Neural progenitor cell (in vitro differentiated cells): ENCODE measurements at regions not wholly inside any gene's neighbourhood (a gene's known extent, or its start where the extent isn't known, plus 50 kb on each side); places are given as distances from the start of the nearest gene placed in this dataset.
A peak's percentile ranks its signal among the peaks of the same experiment; 100 is the strongest.
"Not testable (repeated sequence)": the region's sequence is repeated elsewhere in the genome, so short reads cannot be mapped to it uniquely, and the experiment has no call there.

ENCODE experiments used
- DNase-seq: peaks from one replicate; pipeline ENCODE4 v3.0.0-alpha.2; 2016; ENCODE audit warnings: low spot score
- H2AFZ ChIP-seq: fragments of 200-600 bp; sonication (generic); replicated peaks from 2 replicates; pipeline ENCODE4 v1.6.1; 2016; ENCODE audit warnings: antibody characterized with exemption
- H3F3A ChIP-seq: fragments of 200-600 bp; sonication (generic); 2 replicates; pipeline ENCODE4 v1.6.1; 2016; ENCODE audit warnings: antibody characterized with exemption, low read depth
- H3K27ac ChIP-seq: fragments of 200-600 bp; sonication (generic); 2 replicates; pipeline ENCODE4 v1.5.1; 2016; ENCODE audit warnings: mild to moderate bottlenecking
- H3K27me3 ChIP-seq: fragments of 200-600 bp; sonication (generic); 2 replicates; pipeline ENCODE4 v1.6.1; 2016; ENCODE audit warnings: mild to moderate bottlenecking, moderate library complexity
- H3K36me3 ChIP-seq: fragments of 200-600 bp; sonication (generic); 2 replicates; pipeline ENCODE4 v1.5.1; 2016
- H3K4me1 ChIP-seq: fragments of 200-600 bp; sonication (generic); 2 replicates; pipeline ENCODE4 v1.6.1; 2016; ENCODE audit warnings: mixed run types
- H3K4me2 ChIP-seq: fragments of 200-600 bp; sonication (generic); 2 replicates; pipeline ENCODE4 v1.6.1; 2016
- H3K4me3 ChIP-seq: fragments of 200-600 bp; sonication (generic); 2 replicates; pipeline ENCODE4 v1.5.1; 2016
- H3K79me2 ChIP-seq: fragments of 200-600 bp; sonication (generic); 2 replicates; pipeline ENCODE4 v1.6.1; 2016; ENCODE audit warnings: low read depth
- H3K9ac ChIP-seq: fragments of 200-600 bp; sonication (generic); 2 replicates; pipeline ENCODE4 v1.6.1; 2016
- H3K9me3 ChIP-seq: fragments of 200-600 bp; sonication (generic); 2 replicates; pipeline ENCODE4 v1.5.1; 2016; ENCODE audit warnings: low read depth
- H4K20me1 ChIP-seq: fragments of 200-600 bp; sonication (generic); 2 replicates; pipeline ENCODE4 v1.6.1; 2016; ENCODE audit warnings: low read depth
- H3K27ac Mint-ChIP-seq: 3 replicates; pipeline ENCODE4 v1.8.0; 2021; ENCODE audit warnings: mixed read lengths
- H3K27me3 Mint-ChIP-seq: 2 replicates; pipeline ENCODE4 v1.8.0; 2022; ENCODE audit warnings: low read depth, mild to moderate bottlenecking, inconsistent platforms, moderate library complexity, mixed read lengths; ENCODE audit not compliant: insufficient read depth
- H3K36me3 Mint-ChIP-seq: 3 replicates; pipeline ENCODE4 v1.8.0; 2021; ENCODE audit warnings: mixed read lengths
- H3K4me1 Mint-ChIP-seq: 3 replicates; pipeline ENCODE4 v1.8.0; 2021; ENCODE audit warnings: mixed read lengths
- H3K4me3 Mint-ChIP-seq: 3 replicates; pipeline ENCODE4 v1.8.0; 2021; ENCODE audit warnings: mild to moderate bottlenecking, moderate library complexity, mixed read lengths
- H3K9me3 Mint-ChIP-seq: 3 replicates; pipeline ENCODE4 v1.8.0; 2020; ENCODE audit warnings: mixed read lengths
- EZH2 ChIP-seq: fragments of 200-600 bp; sonication (generic); IDR thresholded peaks from 2 replicates; pipeline ENCODE4 v1.6.1; 2017; ENCODE audit warnings: antibody characterized with exemption, mild to moderate bottlenecking, moderate library complexity
- EZH2phosphoT487 ChIP-seq: fragments of 200-600 bp; sonication (generic); IDR thresholded peaks from 2 replicates; pipeline ENCODE4 v1.6.1; 2017; ENCODE audit warnings: antibody characterized with exemption
- TF ChIP-seq, protein P1 (sequence below): fragments of 200-600 bp; sonication (generic); IDR thresholded peaks from 2 replicates; pipeline ENCODE4 v1.5.1; 2017; ENCODE audit warnings: antibody characterized with exemption, mild to moderate bottlenecking

DNA sequence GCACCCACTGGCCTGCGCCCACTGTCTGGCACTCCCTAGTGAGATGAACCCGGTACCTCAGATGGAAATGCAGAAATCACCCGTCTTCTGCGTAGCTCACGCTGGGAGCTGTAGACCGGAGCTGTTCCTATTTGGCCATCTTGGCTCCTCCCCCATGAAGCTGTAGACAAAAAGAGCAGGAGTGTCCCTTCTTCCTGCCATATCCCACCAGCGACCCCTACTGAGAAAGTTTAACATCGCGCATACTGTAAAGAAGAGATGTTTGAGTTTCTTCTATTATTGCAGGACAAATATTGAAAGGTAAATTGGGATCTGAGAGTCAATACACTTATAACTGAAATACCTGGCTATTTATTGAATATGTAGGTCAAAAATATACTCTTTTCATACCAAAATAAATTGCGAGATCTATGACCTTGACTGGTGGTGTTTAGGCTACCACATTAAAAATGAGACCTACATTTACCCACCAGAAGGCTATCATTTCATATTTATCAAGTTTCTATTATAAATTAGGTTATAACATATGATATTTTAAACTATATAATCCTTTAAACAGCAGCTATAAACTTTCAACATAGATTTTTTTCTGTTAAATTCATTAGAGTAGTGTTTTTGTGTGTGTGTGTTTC is 586.3 kb downstream of the HTR1B start:
- H2AFZ ChIP-seq = no peak overlapping the region
- no peak overlapping the region for H3K4me2 ChIP-seq
- Mint-ChIP-seq H3K27ac (peak overlapping the region; percentile 95), H3K4me3 (peak overlapping the region; percentile 92), H3K4me1 (no peaks in the 10 kb centered on the region), H3K36me3 (no peaks in the 10 kb centered on the region), H3K9me3 (peaks cover 10% of the 10 kb centered on the region), H3K27me3 (peaks cover 6% of the 10 kb centered on the region)
- no peaks in the 10 kb centered on the region for H3K4me1 ChIP-seq
- no peaks in the 10 kb centered on the region for H3K27me3 ChIP-seq
- H3K9ac ChIP-seq = no peak overlapping the region
- peaks cover 4% of the 10 kb centered on the region for H3K36me3 ChIP-seq
- H3K27ac ChIP-seq = no peak overlapping the region
- DNase-seq = peak; percentile 90
- TF ChIP-seq, protein P1, sequence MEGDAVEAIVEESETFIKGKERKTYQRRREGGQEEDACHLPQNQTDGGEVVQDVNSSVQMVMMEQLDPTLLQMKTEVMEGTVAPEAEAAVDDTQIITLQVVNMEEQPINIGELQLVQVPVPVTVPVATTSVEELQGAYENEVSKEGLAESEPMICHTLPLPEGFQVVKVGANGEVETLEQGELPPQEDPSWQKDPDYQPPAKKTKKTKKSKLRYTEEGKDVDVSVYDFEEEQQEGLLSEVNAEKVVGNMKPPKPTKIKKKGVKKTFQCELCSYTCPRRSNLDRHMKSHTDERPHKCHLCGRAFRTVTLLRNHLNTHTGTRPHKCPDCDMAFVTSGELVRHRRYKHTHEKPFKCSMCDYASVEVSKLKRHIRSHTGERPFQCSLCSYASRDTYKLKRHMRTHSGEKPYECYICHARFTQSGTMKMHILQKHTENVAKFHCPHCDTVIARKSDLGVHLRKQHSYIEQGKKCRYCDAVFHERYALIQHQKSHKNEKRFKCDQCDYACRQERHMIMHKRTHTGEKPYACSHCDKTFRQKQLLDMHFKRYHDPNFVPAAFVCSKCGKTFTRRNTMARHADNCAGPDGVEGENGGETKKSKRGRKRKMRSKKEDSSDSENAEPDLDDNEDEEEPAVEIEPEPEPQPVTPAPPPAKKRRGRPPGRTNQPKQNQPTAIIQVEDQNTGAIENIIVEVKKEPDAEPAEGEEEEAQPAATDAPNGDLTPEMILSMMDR = peak; percentile 78
- no peak for TF ChIP-seq EZH2phosphoT487
- TF ChIP-seq EZH2 = no peak
- H3K4me3 ChIP-seq = peak overlapping the region; percentile 31
- H3K9me3 ChIP-seq = peaks cover 5% of the 10 kb centered on the region
- no peaks in the 10 kb centered on the region for H3K79me2 ChIP-seq
- no peaks in the 10 kb centered on the region for H3F3A ChIP-seq
- H4K20me1 ChIP-seq = no peaks in the 10 kb centered on the region

DNA sequence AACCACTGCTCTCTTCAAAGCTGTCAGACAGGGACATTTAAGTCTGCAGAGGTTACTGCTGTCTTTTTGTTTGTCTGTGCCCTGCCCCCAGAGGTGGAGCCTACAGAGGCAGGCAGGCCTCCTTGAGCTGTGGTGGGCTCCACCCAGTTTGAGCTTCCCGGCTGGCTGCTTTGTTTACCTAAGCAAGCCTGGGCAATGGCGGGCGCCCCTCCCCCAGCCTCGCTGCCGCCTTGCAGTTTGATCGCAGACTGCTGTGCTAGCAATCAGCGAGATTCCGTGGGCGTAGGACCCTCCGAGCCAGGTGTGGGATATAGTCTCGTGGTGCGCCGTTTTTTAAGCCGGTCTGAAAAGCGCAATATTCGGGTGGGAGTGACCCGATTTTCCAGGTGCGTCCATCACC is 586.9 kb downstream of the HTR1B start:
- not testable (repeated sequence) for H3K9me3 Mint-ChIP-seq, H3K27ac Mint-ChIP-seq, H3K27ac ChIP-seq, H3K9ac ChIP-seq, H3K4me2 ChIP-seq, H3K27me3 ChIP-seq, H3K4me1 ChIP-seq, H3F3A ChIP-seq, DNase-seq, H4K20me1 ChIP-seq, H3K4me1 Mint-ChIP-seq, H3K36me3 ChIP-seq, H3K79me2 ChIP-seq, H3K27me3 Mint-ChIP-seq, H3K9me3 ChIP-seq, H2AFZ ChIP-seq, H3K36me3 Mint-ChIP-seq
- H3K4me3 ChIP-seq = peak overlapping the region; percentile 31
- peak overlapping the region; percentile 92 for H3K4me3 Mint-ChIP-seq

DNA sequence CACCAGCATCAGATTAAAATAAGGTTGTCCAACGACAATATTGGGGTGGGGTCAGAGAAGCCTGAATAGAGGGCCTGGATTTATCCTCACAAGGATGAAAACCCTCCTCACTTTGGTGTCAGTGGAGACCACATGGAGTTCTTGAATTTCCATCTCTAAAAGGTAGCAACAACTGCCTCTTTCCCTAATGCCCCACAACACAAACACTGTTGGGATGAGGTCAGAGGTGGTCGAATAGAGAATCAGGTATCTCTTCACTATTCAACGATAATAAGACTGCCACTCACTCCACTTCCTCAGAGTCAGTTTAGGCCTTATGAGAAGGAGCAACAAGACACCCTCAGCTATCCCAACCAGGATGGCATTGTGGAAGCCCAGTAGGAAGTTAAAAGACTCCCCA is 596.1 kb downstream of the HTR1B start:
- H3K79me2 ChIP-seq = no peaks in the 10 kb centered on the region
- no peaks in the 10 kb centered on the region for H3K27me3 ChIP-seq
- Mint-ChIP-seq H3K36me3 (no peaks in the 10 kb centered on the region), H3K27ac (no peak overlapping the region), H3K4me1 (no peaks in the 10 kb centered on the region), H3K9me3 (peaks cover 1% of the 10 kb centered on the region), H3K4me3 (no peak overlapping the region), H3K27me3 (no peaks in the 10 kb centered on the region)
- H4K20me1 ChIP-seq = no peaks in the 10 kb centered on the region
- TF ChIP-seq EZH2phosphoT487 (no peak), EZH2 (no peak)
- TF ChIP-seq, protein P1 = no peak
- no peak overlapping the region for H3K4me3 ChIP-seq
- no peaks in the 10 kb centered on the region for H3K36me3 ChIP-seq
- no peak overlapping the region for H2AFZ ChIP-seq
- H3F3A ChIP-seq = no peaks in the 10 kb centered on the region
- H3K9ac ChIP-seq = no peak overlapping the region
- DNase-seq = no peak
- no peaks in the 10 kb centered on the region for H3K4me1 ChIP-seq
- H3K4me2 ChIP-seq = no peak overlapping the region
- no peak overlapping the region for H3K27ac ChIP-seq
- peaks cover under 1% of the 10 kb centered on the region for H3K9me3 ChIP-seq

DNA sequence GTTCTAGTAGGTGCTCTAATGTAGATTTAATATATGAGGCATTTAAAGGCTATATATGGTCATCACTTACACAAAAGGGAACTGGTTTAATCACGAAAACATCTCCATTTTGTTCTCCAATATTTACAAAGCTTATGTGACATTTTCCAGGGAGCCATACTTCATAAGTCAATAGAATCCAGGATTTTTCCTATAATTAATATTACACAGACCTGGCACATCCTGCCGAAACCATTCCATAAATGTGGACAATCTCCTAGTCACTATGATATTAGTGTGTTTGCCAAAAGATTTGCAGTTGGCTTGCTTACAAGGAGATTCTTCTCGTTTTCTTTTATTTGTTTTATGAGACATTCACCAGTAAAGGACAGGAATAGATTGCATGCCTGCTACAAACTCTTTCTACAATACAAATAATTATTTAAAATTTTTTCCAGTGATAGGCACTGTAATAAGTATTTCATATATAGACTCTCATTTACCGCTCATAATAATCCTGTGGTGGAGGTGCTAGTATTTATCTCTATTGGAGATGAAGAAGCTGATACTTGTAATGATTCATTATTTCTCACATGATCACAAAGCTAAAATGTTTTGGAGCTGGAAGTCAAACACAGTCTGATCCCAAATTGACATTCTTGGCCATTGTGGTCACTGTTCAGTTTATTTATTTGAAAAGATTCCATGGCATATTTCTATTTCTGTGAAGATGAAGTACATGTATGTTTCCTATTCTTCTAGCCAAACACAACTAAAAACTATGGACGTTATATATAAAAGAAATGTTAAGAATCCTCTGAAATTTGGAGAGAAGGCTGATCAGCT is 597.0 kb downstream of the HTR1B start:
- no peaks in the 10 kb centered on the region for H3K27me3 ChIP-seq
- Mint-ChIP-seq H3K4me1 (no peaks in the 10 kb centered on the region), H3K27ac (no peak overlapping the region), H3K27me3 (no peaks in the 10 kb centered on the region), H3K9me3 (no peaks in the 10 kb centered on the region), H3K36me3 (no peaks in the 10 kb centered on the region), H3K4me3 (no peak overlapping the region)
- H3K9me3 ChIP-seq = no peaks in the 10 kb centered on the region
- H3K4me3 ChIP-seq = no peak overlapping the region
- H3K36me3 ChIP-seq = no peaks in the 10 kb centered on the region
- H3K27ac ChIP-seq = no peak overlapping the region
- H2AFZ ChIP-seq = no peak overlapping the region
- no peak overlapping the region for H3K9ac ChIP-seq
- H4K20me1 ChIP-seq = no peaks in the 10 kb centered on the region
- TF ChIP-seq EZH2 (no peak), EZH2phosphoT487 (no peak)
- TF ChIP-seq, protein P1 = no peak
- no peak for DNase-seq
- no peaks in the 10 kb centered on the region for H3F3A ChIP-seq
- H3K4me2 ChIP-seq = no peak overlapping the region
- H3K4me1 ChIP-seq = no peaks in the 10 kb centered on the region
- H3K79me2 ChIP-seq = no peaks in the 10 kb centered on the region
